Panc1 (cell line): ENCODE measurements at regions not wholly inside any gene's neighbourhood (a gene's known extent, or its start where the extent isn't known, plus 50 kb on each side); places are given as distances from the start of the nearest gene placed in this dataset.

Source experiments
- ATAC-seq: fragments of 200-7000 bp; cut with Tn5 transposase; 2 replicates; pipeline ENCODE4 v1.9.1; 2020; ENCODE audit warnings: mild to moderate bottlenecking, moderate library complexity
- BruUV-seq: library from RNA; stranded (reverse); fragments of 400-500 nt; replicated peaks from 2 replicates; lab custom pipeline; 2021; lab: Mats Ljungman, UMichigan
- CTCF ChIA-PET: fragments of 300-600 bp; sonication (Branson Sonifier 250); formaldehyde crosslinking; loops from one replicate; lab custom pipeline; 2022; ENCODE audit warnings: antibody characterized with exemption; lab: Charles Lee
- POLR2A ChIA-PET: fragments of 300-600 bp; sonication (Branson Sonifier 250); formaldehyde crosslinking; loops from one replicate; lab custom pipeline; 2022; ENCODE audit warnings: antibody characterized with exemption; lab: Charles Lee
- DNase-seq: peaks from one replicate; pipeline ENCODE4 v3.0.0-alpha.2; 2010; ENCODE audit warnings: low read depth, low spot score
- H3K27ac ChIP-seq: 2 replicates; pipeline ENCODE4 v1.5.1; 2011; ENCODE audit warnings: mild to moderate bottlenecking, low read length, inconsistent platforms
- H3K27me3 ChIP-seq: fragments of 200-500 bp; sonication (Bioruptor generic); 2 replicates; pipeline ENCODE4 v1.6.0; 2014; ENCODE audit warnings: low read length, inconsistent platforms; ENCODE audit not compliant: control insufficient read depth, insufficient read depth
- H3K36me3 ChIP-seq: fragments of 200-500 bp; sonication (Bioruptor generic); 2 replicates; pipeline ENCODE4 v1.5.1; 2014; ENCODE audit warnings: inconsistent platforms, mild to moderate bottlenecking, low read length, moderate library complexity; ENCODE audit not compliant: control insufficient read depth, insufficient read depth
- H3K4me1 ChIP-seq: 2 replicates; pipeline ENCODE4 v1.5.1; 2011; ENCODE audit warnings: inconsistent platforms, mild to moderate bottlenecking, low read length, moderate library complexity; ENCODE audit not compliant: control insufficient read depth, insufficient read depth
- H3K4me3 ChIP-seq, 2 experiments: 2 replicates each; pipeline ENCODE4 v1.5.1; 2011 to 2012; ENCODE audit warnings: low read depth in 2 of 2, low read length in 2 of 2, mild to moderate bottlenecking in 2 of 2, inconsistent platforms in 1 of 2, moderate library complexity in 1 of 2
- H3K9me3 ChIP-seq: fragments of 200-500 bp; sonication (Bioruptor generic); 2 replicates; pipeline ENCODE4 v1.5.1; 2014; ENCODE audit warnings: low read depth, mild to moderate bottlenecking, inconsistent platforms, low read length, moderate library complexity; ENCODE audit not compliant: control insufficient read depth, insufficient read depth
- CTCF ChIP-seq: fragments of 450-650 bp; IDR thresholded peaks from 2 replicates; pipeline ENCODE4 v1.5.1; 2017; ENCODE audit warnings: mild to moderate bottlenecking
- POLR2AphosphoS5 ChIP-seq: IDR thresholded peaks from 2 replicates; pipeline ENCODE4 v1.6.1; 2012; ENCODE audit warnings: mild to moderate bottlenecking, low read depth, low read length, moderate library complexity
- REST ChIP-seq, 2 experiments: IDR thresholded peaks; 2 replicates each; pipeline ENCODE4 v1.6.1; 2011 to 2012; ENCODE audit warnings: low read depth in 2 of 2, control low read depth in 1 of 2, low read length in 1 of 2, mild to moderate bottlenecking in 1 of 2, moderate library complexity in 1 of 2; ENCODE audit not compliant: insufficient read depth in 1 of 2
- SIN3A ChIP-seq: IDR thresholded peaks from 2 replicates; pipeline ENCODE4 v1.6.1; 2012; ENCODE audit warnings: low read depth, mild to moderate bottlenecking, low read length, moderate library complexity, borderline replicate concordance; ENCODE audit not compliant: insufficient read depth
- TCF7L2 ChIP-seq: IDR thresholded peaks from 2 replicates; pipeline ENCODE4 v1.6.1; 2011; ENCODE audit warnings: mild to moderate bottlenecking, low read depth, low read length, inconsistent platforms
- in situ Hi-C: cut with HindIII; loops from 2 replicates; pipeline ENCODE4 v1.10.0; 2016; ENCODE audit warnings: low sequenced_read_pairs, low pct_unique_long_range_greater_than_20kb
- intact Hi-C: fragments of 100-400 bp; cut with micrococcal nuclease; formaldehyde crosslinking; loops from one replicate; pipeline ENCODE4 v1.10.0; 2022; ENCODE audit not compliant: unreplicated experiment

GRCh38 chr18:62629031-62629430, 86.3 kb upstream of the PHLPP1 start:
- no peak for DNase-seq
- in situ Hi-C loops (no loop called here), intact Hi-C loops (no loop called here)
- Histone ChIP-seq H3K4me1 (no peaks in the 10 kb centered on the region), H3K9me3 (no peaks in the 10 kb centered on the region), H3K4me3 (no peak overlapping the region), H3K36me3 (no peaks in the 10 kb centered on the region), H3K27ac (no peak overlapping the region), H3K27me3 (no peaks in the 10 kb centered on the region)
- BruUV-seq = no TSS peak
- ATAC-seq = no peak
- ChIA-PET CTCF (no interaction called here), POLR2A (no interaction called here)
- TF ChIP-seq REST (IDR thresholded peaks at IDR 0.05; ENCODE audit: insufficient read depth in 1 of 2, low read depth in 2 of 2, low read length in 1 of 2) = no peak
- no peak for TF ChIP-seq SIN3A
- TF ChIP-seq POLR2AphosphoS5 = no peak
- no peak for TF ChIP-seq TCF7L2
- TF ChIP-seq CTCF = no peak

- H3K27ac ChIP-seq = no peak overlapping the region
- DNase-seq (no peak), ATAC-seq (no peak)
- in situ Hi-C loops = no loop called here
- TF ChIP-seq TCF7L2 = no peak
- no peak for TF ChIP-seq POLR2AphosphoS5
- no peak for TF ChIP-seq SIN3A
- no peak for TF ChIP-seq CTCF
- no peak for TF ChIP-seq REST (IDR thresholded peaks at IDR 0.05; ENCODE audit: insufficient read depth in 1 of 2, low read depth in 2 of 2, low read length in 1 of 2)
- H3K9me3 ChIP-seq = no peaks in the 10 kb centered on the region
- no peaks in the 10 kb centered on the region for H3K27me3 ChIP-seq
- CTCF ChIA-PET = no interaction called here
- no peaks in the 10 kb centered on the region for H3K36me3 ChIP-seq
- intact Hi-C loops = no loop called here
- H3K4me1 ChIP-seq = no peaks in the 10 kb centered on the region
- POLR2A ChIA-PET = no interaction called here
- BruUV-seq = no TSS peak
- no peak overlapping the region for H3K4me3 ChIP-seq
These were observed 84.2 kb upstream of the PHLPP1 start for GRCh38 chr18:62631173-62631572.
